ENCODE measurements at regions not wholly inside any gene's neighbourhood (a gene's known extent, or its start where the extent isn't known, plus 50 kb on each side); places are given as distances from the start of the nearest gene placed in this dataset.

GRCh38 chr4:11495818-11496217 is 67.1 kb upstream of the HS3ST1 start:
- no peak for DNase-seq

GRCh38 chr4:11495291-11495690 is 66.6 kb upstream of the HS3ST1 start:
- no peak for DNase-seq

- DNase-seq = no peak
Measured at GRCh38 chr4:11494232-11494631, 65.5 kb upstream of the HS3ST1 start.

GRCh38 chr4:11489453-11490083 is 60.9 kb upstream of the HS3ST1 start:
- no peak for DNase-seq

GRCh38 chr4:11488657-11489452 is 60.2 kb upstream of the HS3ST1 start:
- no peak for DNase-seq

- no peak for DNase-seq
Measured at GRCh38 chr4:11487868-11488544, 59.3 kb upstream of the HS3ST1 start.

GRCh38 chr4:11487139-11487538 is 58.4 kb upstream of the HS3ST1 start:
- DNase-seq = no peak

GRCh38 chr4:11485926-11486325 is 57.2 kb upstream of the HS3ST1 start:
- no peak for DNase-seq

GRCh38 chr4:11484531-11484930 is 55.8 kb upstream of the HS3ST1 start:
- no peak for DNase-seq

GRCh38 chr4:11483046-11483445 is 54.4 kb upstream of the HS3ST1 start:
- no peak for DNase-seq

GRCh38 chr4:11480683-11481082 is 52.0 kb upstream of the HS3ST1 start:
- no peak for DNase-seq
